HG03442 (cell line): ENCODE measurements at regions not wholly inside any gene's neighbourhood (a gene's known extent, or its start where the extent isn't known, plus 50 kb on each side); places are given as distances from the start of the nearest gene placed in this dataset.

Experiments
- ATAC-seq: cut with Tn5 transposase; IDR thresholded peaks from one replicate; pipeline ENCODE4 v1.9.1; 2021; ENCODE audit warnings: mild to moderate bottlenecking, moderate library complexity; ENCODE audit not compliant: unreplicated experiment

DNA sequence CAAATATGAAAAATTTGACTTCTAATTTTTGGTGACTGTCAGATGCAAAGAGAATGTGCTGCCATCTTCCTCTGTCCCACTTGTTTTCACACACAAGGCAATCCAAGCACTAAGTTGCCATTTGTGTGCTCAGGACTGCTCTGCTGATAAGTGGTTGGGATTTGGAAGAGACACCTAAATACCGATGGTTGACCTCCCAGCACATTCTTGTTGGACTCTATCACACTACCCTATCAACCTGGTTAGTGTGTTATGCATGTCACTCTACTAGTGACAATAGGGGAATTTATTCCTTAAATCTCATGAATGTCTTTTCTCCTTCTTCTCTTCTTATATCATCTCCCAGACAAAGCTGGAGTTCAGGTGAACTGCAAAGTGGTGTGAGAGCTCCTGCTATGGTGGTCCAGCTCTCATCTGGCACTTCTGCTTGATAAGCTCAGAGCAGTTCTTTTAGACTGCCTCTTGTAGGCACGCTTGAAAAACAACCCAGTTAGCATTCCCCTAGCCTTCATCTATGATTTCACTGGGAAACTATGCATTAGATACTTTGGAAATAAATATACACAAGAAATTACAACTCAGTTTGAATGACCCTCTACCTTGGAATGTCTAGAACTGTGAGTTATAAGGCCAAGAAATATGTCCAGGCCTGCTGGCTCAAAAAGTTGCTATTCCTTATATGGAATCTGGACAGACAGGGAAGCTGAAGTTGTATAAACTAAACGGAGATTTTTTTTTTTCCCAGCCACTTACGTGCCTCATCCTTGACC is 404.8 kb downstream of the MEIS1 start:
- no peak for ATAC-seq

DNA sequence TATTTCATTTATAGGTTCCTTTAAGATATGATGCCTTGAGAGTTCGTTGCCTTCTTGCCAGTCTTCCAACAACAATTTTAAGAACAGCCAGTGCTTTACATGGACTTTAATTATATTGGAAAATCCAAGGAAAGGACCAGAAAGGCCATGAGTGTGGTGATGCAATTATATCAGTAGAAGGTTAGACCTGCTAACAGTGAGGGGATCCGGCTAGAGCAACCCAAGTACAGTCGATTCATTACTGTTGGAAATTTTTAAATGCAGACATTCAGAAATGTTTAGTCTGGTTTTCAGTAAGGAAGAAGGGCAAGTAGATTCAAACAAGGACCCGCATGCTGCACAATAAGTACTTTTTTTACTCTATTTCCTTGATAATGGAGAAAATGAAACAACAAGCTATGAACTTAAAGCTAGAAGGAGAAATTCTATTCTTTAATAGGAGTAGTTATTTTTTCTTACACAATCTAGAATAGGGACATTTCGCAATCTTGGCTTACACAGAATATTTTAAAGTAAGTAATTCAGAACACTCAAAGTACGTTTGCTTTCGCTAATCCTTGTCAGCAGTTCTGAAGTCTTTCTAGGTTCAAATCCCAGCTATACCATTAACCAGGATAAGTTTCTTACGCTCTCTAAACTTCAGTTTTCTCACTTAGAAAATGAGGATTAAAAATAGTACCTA is 405.5 kb downstream of the MEIS1 start:
- ATAC-seq, result no peak

DNA sequence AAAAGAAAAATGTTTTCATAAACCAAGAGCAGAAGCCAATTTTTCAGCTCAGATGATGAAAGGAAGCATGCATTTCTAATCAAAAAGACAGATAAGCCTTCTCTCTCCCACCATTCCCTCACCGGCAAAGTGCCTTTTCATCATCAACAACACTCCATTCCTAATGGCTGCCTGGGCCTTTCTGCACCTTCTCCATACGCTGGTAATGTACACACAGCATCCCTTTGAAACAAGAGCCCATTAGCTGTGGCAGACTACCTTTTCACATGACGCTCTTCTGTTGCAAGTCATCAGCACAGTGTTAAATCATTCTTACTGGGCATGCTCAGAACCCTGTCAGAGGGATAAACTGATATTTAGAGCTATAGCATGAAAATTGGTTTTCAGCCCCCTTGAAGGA is 408.9 kb downstream of the MEIS1 start:
- ATAC-seq, result no peak

DNA sequence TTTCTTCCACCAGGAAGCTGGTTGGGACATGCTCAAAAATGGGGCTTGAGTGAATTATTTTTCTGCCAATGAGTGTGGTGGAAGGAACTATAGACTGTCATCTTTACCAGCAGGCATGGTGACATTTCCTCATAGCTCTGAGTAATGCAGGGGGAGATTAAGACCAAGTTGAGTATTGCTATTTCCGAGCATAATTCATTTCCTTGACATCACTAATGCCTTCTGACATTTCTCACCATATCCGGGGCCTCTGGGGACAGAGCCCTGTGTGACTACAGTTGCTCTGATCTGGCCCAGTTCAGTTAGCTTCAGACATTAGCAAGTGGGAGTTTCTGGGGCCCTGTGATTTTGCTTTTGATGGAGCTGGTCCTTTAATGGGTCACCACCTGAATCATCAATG is 410.4 kb downstream of the MEIS1 start:
- ATAC-seq, result no peak

DNA sequence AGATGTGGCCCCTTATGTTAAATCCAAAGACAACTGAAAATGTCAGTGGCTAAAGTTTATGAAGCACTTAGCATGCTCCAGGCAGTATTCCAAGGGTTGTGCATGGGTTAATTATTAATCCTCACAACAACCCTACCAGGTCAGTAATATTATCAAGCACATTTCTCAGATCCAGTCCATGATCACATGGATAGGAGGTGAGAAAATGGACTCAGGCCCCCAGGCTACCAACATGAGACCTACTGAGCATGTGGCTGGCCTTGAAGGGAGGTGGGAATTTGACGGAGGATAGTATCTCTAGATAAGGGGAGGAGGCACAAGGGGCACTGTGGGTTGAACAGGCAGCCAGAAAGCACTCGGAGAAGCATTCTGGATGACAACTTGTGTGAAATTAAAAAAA is 412.0 kb downstream of the MEIS1 start:
- ATAC-seq, result no peak

DNA sequence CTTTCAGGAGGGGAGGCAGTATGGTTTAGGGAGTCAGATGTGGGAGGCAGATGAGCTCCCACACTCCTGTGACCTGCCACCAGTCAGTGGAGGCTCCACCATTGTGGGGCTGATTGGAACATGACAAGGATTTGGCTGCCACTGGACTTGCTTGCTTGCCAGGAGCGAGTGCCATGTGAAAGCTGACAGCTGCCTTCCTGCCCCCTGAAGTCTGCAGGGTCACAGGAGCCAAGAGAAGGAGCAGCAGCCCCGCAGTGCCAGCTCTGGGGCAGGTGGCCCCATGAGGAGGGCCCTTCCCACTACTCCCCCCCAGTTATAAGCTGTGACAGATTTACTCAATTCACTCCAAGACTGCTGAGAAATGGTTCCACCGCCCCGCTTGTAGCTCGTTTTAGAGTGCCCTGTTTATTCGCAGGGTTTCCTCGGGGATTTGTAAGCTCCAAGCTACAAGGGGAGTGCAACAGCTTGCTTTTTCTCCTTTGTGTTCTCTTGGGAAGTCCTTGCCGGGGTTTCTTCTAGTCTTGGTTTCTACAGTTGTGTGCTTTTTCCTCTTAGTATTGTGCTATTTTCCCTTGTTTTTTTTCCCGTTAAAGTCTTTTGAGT is 414.3 kb downstream of the MEIS1 start:
- no peak for ATAC-seq

DNA sequence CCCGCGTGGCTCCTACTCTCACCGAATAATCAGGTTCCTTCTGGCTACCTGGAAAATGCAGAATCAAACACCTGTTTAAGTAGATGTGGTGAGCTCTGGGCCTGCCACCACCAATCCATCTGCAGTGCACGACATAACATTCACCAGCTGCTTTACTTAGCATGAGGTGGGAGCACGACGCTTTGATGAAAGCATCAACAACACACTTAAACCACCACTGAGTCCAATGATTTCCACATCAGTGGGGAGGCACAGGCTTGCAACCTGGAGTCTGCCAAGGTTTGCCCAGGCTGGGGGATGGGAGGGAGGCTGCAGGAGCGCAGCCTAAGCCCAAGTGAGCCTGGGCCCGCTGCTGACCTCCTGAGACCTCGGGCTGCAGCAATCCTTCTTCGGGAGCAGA is 415.5 kb downstream of the MEIS1 start:
- no peak for ATAC-seq

DNA sequence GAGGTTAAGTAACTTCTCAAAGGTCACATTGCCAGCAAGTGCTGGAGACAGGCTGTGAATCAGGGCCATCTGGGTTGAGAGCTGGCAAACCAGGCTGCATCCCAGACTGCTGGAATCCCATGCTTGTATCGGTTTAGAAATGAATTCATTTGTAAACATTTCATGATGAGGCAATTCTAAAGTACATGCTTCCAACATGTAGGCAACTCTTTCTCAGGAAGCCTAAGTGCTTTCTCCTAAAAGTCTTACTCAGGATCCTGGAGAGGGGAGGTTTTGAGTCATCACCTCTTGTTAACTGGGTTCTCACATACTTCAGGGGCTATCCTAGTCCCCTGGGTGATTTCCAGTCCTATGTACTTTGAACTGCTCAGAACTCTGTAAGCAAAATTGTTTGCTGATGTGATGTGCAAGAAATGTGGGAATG is 416.5 kb downstream of the MEIS1 start:
- ATAC-seq, result no peak

DNA sequence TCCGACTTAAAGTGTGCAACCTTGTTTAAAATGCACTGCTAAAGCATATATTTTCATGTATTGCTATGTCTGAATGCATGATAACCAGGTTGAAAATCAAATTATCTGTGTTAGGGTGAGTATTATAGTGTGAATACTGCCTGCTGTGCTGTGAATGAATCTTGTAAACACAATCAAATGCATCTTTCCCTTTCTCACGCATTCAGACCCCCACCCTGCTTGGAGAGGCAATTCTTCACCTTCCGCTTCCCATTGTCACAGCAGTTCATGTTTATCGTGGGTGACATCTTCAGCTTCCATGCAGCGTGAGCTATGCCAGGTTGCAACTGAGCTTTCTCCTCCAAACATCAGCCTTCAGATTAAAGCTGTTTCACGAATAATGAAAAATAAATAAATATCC is 418.0 kb downstream of the MEIS1 start:
- ATAC-seq, result no peak

DNA sequence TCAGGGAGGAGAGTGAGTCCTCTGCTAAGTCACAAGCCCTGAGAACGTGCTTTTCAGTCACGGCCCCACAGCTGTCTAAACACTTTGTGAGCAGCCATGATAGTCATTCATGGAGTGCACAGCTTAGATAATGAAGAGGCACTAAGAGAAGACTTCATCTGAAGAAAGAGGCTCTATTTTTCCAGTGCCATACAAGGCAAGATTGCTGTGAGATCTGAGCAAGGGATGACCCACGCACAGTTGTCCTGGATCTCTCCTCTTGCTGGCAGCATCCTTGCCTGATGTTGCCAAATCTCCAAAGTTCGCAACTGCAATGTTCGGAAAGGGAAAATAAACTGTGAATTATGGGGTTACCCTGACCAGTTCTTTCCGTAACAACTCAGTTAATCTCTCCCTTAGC is 418.7 kb downstream of the MEIS1 start:
- no peak for ATAC-seq

DNA sequence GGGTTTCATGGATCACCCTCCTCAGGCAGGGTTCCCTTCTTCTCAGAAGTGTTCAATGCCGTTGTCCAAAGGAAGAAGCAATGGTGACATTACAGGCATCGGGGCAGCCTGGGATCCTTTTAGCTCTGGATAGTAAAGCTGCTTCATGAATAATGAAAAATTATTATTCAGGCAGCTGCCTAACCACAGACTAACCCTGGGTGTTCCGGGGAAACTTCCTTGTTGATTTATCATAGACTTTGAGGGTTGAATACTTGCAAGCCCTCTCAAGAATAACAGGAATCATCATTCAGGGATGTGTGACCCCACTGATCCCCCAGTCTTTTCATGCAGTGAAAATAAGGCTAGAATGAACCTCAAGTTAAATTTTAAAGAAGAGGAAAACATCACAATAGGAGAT is 419.4 kb downstream of the MEIS1 start:
- ATAC-seq, result no peak

DNA sequence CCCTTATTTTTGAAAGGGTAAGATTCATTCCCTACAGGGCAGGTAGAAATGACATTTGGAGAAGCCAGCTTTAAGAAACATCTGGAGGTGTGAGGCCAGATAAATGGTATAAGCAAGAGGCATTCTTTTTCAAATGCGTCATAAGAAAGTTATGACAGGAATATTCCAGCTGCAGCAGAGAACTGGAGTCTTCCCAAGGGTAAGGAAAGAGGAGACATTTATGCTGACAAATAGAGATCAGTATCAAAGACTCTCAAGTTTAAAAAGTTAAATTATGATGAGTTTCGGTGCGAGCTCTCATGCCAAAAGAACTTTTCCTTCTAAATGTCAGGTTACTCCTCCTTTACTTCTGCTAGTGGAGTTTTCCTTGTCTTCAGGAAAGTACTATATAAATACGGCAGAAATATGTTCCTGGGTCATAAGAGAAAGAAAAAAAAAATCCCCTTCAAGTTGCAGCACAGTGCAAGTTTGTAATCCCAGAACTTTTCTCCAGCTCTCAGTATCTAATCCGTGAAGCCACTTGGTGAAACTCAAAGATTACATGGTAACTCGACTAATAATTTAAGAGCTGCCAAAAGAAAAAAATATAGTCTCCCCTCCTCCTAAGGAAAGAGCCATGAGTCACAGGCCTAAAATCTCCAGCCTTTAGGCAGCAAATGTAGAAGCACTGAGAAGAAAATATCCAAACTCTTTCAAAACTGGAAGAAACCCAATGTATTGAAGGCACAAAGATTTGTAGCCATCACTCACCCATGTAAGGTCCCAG is 428.1 kb downstream of the MEIS1 start:
- no peak for ATAC-seq

DNA sequence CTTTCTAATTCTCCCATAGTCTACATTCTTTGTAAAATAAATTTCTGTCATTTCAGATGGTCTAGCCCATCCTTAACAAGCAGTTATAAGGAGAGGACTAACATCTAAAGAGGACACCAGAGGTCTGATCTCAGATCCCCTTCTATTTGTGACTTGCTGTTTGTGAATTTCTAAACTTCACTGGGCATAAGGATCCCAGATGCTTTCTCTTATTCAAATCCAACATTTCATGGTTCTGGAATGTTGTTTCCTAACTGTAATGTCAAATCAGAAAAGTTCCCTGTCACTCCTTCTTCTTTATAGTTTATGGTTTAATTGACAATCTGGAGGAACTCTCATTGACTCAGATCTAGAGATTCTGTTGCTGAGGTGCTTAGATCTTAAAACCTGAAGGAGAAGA is 430.2 kb downstream of the MEIS1 start:
- no peak for ATAC-seq

DNA sequence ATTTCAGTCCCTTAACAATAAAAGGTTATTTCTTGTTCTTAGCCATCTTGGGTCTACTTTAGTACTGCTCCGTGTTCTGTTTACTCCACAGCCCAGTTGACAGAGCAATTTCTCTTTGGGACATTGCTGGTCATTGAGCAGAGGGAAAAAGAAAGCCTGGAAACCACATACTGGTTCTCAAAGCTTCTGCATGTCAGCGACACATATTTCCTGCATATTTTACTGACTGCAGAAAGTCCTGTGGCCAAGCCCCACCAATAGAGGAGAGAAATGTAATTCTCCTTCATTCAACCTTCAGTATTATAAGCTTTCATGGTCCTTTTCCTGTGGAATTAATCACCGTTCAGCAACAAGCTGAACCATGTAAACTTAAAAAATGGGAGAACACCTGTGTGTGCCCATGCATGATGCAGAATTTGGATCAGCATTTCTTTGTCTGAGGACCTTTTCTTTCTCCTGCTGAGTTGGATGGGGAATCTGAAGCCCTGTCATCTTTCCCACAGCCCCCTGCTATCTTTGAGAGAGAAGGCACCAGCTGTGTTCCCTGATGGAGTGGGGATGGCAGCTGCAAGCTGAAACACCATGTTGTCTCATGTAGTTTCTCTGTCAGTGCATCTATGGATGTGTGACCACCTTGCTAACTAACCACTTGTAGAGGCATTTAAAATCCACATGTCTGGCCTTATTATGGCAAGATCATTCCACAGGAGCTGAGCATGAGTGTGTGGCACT is 431.6 kb downstream of the MEIS1 start:
- ATAC-seq, result no peak

DNA sequence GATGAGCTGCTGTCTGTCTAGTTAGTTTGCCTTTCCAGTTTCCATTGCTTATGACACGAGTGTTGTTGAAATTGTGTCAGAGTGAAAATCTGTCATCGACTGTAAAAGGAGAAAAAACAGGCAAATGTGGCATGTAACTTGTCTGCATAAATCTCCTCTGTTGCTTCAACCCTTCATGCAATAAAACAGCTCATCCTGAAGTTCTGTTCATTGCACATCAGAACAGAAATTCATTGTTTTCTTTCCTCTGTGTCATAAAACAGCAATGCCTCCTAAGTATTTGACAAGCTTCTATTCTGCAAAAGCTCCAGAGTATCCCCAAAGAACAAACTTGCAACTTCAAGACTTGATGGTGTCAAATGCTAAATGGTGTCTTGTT is 432.1 kb downstream of the MEIS1 start:
- no peak for ATAC-seq

DNA sequence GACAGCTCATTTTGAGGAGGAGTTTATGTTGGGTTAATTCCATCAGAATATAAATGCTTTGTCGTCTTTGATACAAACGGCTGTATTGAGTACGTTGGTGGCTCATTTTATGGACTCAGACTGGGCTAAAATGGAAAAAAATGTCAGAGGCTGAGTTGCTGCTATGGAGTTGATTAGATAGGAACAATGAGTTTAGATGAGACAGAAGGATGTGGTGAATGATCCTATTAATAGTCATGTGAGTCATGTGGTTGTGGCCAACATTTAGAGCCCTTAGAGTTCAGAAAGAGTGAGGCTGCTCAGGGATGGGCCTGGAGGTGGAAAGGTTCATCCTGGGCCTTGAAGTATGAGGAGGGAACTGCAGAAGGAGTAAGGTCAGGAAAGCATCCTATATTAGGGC is 434.2 kb downstream of the MEIS1 start:
- no peak for ATAC-seq

DNA sequence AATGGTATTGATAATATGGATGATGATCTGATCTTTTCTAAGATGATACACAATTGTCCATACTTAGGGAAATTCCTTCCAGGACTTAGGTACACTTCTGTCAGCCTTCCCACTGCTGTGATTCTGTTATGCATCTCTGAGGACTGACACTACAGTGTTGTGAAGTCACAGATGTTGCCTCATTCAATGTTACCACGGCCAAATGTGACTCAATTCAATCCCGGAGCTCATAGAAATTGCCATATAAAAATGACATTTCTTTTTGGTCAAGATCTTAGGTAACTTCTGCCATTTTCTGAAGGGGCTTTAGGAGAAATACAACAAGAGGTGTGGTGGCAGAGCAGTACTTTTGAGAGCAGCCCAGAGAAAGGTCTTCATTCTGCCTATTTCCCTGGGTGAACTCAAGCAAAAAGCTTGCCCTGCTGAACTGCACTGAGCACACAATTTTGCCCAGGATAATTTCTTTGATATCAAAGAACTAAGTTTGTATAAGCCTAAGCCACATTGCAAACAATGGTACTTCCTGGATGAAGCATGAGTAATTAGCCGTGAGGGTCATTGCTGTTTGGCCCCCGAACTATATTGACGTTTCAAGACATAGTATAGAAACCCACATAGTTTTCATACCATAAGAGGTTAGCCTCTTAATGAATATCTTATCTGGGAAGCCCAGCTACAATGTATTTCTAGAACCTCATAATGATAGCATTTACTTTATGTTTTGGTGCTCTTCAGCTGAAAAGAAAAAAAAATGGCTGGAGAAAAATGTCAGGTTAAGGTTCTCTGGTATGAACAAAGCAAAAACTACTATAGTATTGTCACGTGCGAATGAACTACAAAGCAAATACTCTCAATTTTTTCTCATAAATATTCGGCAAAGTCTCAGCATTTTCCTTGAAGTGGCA is 437.4 kb downstream of the MEIS1 start:
- ATAC-seq, result no peak

DNA sequence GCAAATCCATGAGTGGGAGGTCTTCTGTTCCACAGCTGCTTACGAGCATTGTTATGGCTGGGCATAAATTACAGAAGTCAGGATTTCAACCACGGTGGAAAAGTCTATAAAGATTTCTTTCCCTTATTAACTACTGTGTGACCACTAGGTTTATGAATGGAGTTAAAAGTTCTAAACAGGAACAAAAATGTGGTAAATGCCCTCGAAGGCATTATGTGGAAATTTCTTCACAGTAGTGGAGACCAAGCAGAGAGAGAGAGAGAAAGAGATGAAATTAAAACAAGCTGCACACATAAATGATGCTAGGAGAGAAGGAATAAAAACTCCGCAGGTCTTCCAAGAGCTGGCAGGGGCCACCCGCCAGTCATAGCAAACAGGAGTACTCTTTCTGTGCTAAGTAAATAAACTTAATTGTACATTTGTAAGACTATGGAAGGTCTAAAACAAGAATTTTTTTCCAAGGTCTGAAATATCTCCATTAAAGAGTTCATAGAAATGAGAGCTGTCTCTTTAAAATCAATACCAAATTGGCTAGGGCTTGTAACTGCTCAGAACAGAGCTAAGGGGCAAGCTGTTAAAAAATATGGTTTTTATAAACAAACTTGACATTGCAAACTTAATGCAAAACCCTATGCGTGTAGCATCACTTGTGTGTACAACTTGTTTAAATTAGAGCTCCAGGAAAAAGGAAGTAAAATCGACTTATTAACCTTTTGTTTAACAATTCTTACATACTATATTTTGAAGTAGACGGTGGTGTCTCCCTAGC is 438.2 kb downstream of the MEIS1 start:
- ATAC-seq, result no peak

DNA sequence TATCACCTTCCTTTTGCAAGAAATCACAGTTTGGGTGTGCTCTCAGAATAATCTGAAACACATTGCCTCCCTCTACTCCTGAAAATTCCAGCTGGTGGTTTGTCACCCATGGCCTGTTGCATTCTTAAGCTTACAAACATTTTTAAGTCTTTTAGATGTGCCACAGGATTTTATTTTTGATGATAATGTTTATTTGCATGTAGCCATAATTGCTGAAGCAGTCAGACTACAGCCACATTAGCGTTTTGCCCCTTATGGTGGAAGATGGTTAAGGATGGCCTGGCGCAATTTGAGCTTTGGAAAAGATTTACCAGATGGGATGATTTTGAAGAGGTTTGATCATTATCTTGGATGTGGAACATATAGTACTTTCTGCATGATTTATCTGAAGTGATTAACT is 439.5 kb downstream of the MEIS1 start:
- no peak for ATAC-seq
